GM21526 (cell line): ENCODE measurements at regions not wholly inside any gene's neighbourhood (a gene's known extent, or its start where the extent isn't known, plus 50 kb on each side); places are given as distances from the start of the nearest gene placed in this dataset.

Source experiments
- ATAC-seq: cut with Tn5 transposase; IDR thresholded peaks from one replicate; pipeline ENCODE4 v1.9.1; 2021; ENCODE audit warnings: moderate library complexity; ENCODE audit not compliant: unreplicated experiment, low FRiP score

DNA sequence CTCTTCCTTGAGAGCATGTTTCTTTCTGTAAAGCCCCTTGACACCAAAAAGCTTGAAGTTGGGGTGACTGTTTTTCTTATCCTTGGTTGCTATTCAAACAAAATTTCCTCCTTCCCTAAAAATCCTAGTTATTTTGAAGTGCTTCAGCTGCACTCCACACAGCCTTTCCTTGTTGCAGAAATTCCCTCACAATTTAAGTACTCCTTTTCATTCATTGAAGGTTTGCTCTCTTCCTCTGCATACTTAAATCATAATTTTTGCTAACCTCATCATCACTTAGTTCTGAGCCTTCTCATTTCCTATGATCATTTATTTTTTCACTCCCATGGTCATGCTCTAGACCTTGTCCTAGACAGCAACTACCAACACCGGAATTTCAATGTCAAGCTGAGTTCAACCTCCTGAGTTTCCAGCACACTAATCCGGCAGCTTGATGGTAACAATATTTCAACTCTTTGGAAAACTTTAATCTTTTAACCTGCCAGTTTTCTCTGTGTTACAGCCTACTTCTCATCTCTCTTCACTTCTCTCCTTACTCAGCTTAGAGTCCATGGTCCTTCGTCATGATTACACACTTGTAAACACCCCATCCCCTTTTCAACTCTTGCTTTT, 78.7 kb upstream of the ACTBL2 start:
- ATAC-seq, result no peak

GRCh38 chr5:57559110-57559635, 76.6 kb upstream of the ACTBL2 start:
- no peak for ATAC-seq

DNA sequence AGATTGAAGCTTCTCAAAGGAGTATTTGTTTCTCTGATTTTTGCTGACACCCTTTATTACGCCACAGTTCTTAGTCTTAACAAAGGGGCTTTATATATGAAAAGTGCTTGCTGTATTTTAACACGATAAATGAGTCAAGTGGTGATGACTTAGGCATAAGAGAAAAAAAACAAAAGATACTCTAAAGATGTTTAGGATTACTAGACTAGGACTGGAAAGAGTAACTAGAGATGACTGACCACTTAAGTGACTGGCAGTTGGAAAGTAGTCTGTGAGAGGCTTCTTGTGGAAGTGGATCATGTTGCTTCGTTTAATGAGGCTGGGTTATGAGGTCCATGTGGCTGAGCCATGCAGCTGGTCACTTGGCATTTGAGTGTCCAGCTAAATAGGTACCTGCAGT, 69.4 kb upstream of the ACTBL2 start:
- ATAC-seq, result no peak

DNA sequence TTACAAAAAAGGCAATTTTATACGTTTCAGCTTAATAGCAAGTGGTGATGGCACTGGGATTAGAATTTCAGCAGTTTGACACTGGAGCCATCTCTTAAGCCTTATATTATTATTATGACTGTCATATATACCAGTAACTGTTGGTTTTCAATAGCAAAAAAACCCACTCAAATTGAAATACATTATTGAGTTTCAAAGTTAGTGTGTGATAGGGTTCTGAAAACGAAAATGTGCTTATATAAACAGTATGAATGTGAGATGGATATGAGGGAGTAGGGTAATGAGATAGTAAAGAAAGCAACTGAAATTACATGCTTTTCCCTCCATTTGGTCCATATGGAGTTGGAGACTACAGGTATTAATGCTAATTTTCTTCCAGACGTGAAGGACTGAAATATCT, 68.6 kb upstream of the ACTBL2 start:
- ATAC-seq, result no peak

DNA sequence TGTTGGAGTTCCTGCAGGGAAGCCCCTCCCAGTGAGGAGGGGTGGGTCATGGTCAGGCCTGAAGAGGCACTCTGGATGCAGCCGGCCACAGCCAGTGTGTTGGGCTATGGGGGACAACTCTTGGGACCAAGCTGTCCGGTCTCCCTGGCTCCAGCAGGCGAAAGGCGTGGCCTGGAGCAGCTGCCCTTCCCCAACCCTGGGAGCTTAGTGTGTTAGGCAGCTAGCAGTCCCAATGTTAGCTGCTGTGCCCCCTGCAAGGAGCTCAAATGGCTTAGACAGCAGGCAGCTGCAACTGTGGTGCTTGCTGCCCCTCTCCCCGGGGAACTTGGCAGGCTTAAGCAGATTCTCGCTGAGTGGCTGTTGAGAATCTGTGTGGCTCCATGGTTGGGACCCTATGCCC, 67.5 kb upstream of the ACTBL2 start:
- no peak for ATAC-seq

- ATAC-seq, result no peak
Measured at GRCh38 chr5:57549566-57549965, 67.0 kb upstream of the ACTBL2 start.

DNA sequence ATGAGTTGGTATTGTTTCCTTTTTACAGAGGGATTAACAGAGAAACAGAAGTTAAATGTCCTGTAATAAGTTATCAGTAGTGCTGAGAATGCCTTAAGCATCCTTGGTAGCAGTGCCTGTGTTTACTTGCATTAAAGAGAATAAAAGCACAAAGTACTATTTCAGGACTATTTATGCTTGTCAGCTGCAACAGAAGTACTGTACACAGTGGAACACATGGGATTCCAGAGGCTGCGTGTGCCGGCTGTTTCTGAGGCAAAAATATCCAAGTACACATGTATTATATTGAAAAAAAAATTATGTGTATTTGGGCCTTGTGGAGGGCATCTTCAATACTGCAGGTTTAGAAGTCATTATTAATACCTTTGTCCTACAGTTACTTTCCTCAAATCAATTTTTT, 58.2 kb upstream of the ACTBL2 start:
- no peak for ATAC-seq

DNA sequence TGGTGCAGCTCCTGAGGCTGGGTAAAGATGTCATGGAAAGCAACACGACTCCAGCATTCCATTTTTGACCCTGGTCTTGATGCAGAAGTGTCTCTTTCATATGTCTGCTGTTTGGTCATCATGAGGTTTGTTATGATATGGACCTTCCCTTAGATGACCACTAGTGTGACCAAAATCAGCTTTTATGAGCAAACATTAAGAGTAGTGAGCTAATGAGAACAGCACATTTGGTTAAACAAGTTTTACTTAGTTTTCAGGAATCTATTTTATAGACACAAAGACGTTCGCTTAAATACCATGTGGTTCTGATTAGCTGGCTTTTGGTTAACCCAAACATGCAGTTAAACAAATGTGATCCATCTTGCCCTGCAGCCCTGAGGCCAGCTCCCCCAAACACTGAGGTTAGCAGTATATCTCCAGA, 56.7 kb upstream of the ACTBL2 start:
- no peak for ATAC-seq

- no peak for ATAC-seq
Measured at GRCh38 chr5:57538341-57538955, 55.8 kb upstream of the ACTBL2 start.

- ATAC-seq, result no peak
Measured at GRCh38 chr5:57537811-57538210, 55.2 kb upstream of the ACTBL2 start.

- ATAC-seq, result no peak
Measured at GRCh38 chr5:57532513-57533497, 50.2 kb upstream of the ACTBL2 start.
